ENCODE measurements at regions not wholly inside any gene's neighbourhood (a gene's known extent, or its start where the extent isn't known, plus 50 kb on each side); places are given as distances from the start of the nearest gene placed in this dataset.

DNA sequence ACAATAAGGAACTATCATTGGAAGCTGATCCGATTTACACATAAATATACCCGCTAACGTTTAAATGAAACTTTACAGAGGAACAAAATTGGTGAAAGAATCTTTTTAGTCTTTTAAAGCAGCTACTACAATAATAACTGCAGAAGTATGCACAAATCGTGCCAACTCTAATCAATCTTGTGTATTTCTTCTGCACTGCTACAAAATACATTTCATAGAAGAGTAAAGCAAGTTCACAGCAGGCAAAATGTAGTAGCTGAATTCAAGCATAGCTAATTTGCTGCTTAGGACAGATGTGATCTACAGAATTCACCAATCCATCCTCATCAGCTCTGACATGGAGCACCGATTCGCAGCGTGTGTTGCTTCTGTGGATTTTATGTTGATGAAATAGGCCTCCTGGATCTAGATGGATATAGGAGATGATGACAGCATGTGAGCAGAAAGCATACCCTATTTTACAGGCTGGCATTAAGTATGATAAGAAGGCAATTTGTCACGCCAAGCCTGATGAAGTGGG is 367.3 kb upstream of the FGF13 start:
- DNase-seq (ENCODE audit: low read depth in 1 of 2, low spot score in 1 of 2), result no peak
- Histone ChIP-seq H3K4me3 (replicated peaks; ENCODE audit: insufficient read depth, low read length) (no peak overlapping the region), H3K27ac (replicated peaks) (no peak overlapping the region), H3K27me3 (ENCODE audit: insufficient read depth, poor library complexity, severe bottlenecking) (no peaks in the 10 kb centered on the region)
- TF ChIP-seq GABPA (IDR thresholded peaks at IDR 0.05; ENCODE audit: low read depth) (no peak), SPI1 (IDR thresholded peaks at IDR 0.05; ENCODE audit: borderline replicate concordance, low read depth) (no peak), POLR2AphosphoS5 (IDR thresholded peaks at IDR 0.05; ENCODE audit: low read depth) (no peak)
- TF ChIP-seq, protein P1, sequence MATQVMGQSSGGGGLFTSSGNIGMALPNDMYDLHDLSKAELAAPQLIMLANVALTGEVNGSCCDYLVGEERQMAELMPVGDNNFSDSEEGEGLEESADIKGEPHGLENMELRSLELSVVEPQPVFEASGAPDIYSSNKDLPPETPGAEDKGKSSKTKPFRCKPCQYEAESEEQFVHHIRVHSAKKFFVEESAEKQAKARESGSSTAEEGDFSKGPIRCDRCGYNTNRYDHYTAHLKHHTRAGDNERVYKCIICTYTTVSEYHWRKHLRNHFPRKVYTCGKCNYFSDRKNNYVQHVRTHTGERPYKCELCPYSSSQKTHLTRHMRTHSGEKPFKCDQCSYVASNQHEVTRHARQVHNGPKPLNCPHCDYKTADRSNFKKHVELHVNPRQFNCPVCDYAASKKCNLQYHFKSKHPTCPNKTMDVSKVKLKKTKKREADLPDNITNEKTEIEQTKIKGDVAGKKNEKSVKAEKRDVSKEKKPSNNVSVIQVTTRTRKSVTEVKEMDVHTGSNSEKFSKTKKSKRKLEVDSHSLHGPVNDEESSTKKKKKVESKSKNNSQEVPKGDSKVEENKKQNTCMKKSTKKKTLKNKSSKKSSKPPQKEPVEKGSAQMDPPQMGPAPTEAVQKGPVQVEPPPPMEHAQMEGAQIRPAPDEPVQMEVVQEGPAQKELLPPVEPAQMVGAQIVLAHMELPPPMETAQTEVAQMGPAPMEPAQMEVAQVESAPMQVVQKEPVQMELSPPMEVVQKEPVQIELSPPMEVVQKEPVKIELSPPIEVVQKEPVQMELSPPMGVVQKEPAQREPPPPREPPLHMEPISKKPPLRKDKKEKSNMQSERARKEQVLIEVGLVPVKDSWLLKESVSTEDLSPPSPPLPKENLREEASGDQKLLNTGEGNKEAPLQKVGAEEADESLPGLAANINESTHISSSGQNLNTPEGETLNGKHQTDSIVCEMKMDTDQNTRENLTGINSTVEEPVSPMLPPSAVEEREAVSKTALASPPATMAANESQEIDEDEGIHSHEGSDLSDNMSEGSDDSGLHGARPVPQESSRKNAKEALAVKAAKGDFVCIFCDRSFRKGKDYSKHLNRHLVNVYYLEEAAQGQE (IDR thresholded peaks at IDR 0.05; ENCODE audit: insufficient replicate concordance, low read depth), result no peak
- TF ChIP-seq, protein P2, sequence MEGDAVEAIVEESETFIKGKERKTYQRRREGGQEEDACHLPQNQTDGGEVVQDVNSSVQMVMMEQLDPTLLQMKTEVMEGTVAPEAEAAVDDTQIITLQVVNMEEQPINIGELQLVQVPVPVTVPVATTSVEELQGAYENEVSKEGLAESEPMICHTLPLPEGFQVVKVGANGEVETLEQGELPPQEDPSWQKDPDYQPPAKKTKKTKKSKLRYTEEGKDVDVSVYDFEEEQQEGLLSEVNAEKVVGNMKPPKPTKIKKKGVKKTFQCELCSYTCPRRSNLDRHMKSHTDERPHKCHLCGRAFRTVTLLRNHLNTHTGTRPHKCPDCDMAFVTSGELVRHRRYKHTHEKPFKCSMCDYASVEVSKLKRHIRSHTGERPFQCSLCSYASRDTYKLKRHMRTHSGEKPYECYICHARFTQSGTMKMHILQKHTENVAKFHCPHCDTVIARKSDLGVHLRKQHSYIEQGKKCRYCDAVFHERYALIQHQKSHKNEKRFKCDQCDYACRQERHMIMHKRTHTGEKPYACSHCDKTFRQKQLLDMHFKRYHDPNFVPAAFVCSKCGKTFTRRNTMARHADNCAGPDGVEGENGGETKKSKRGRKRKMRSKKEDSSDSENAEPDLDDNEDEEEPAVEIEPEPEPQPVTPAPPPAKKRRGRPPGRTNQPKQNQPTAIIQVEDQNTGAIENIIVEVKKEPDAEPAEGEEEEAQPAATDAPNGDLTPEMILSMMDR (IDR thresholded peaks at IDR 0.05; ENCODE audit: insufficient read depth, low read length), result no peak

DNA sequence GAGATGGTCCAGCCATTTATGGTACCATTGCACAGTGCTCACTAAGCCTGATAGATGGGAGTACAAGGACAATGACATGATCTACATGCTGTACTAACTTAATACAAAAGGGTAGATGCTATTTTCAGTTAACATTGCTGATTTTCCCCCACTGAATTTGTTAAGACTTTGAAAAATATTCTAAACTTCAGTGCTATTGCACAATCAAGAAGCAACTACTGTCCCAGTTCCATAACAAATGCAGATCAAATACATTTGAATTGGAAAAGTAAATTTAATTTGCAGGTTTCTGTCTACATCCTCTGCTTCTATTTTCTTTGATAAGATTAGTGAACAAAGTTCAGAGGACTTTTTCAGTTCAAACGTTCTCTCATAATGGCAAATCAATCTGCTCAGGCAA is 366.8 kb upstream of the FGF13 start:
- Histone ChIP-seq H3K27ac (replicated peaks) (no peak overlapping the region), H3K27me3 (ENCODE audit: insufficient read depth, poor library complexity, severe bottlenecking) (no peaks in the 10 kb centered on the region), H3K4me3 (replicated peaks; ENCODE audit: insufficient read depth, low read length) (no peak overlapping the region)
- TF ChIP-seq SPI1 (IDR thresholded peaks at IDR 0.05; ENCODE audit: borderline replicate concordance, low read depth), result no peak
- TF ChIP-seq, protein P1 (IDR thresholded peaks at IDR 0.05; ENCODE audit: insufficient replicate concordance, low read depth), result no peak
- TF ChIP-seq, protein P2 (IDR thresholded peaks at IDR 0.05; ENCODE audit: insufficient read depth, low read length), result no peak
- TF ChIP-seq GABPA (IDR thresholded peaks at IDR 0.05; ENCODE audit: low read depth), result no peak
- no peak for TF ChIP-seq POLR2AphosphoS5 (IDR thresholded peaks at IDR 0.05; ENCODE audit: low read depth)
- no peak for DNase-seq (ENCODE audit: low read depth in 1 of 2, low spot score in 1 of 2)

DNA sequence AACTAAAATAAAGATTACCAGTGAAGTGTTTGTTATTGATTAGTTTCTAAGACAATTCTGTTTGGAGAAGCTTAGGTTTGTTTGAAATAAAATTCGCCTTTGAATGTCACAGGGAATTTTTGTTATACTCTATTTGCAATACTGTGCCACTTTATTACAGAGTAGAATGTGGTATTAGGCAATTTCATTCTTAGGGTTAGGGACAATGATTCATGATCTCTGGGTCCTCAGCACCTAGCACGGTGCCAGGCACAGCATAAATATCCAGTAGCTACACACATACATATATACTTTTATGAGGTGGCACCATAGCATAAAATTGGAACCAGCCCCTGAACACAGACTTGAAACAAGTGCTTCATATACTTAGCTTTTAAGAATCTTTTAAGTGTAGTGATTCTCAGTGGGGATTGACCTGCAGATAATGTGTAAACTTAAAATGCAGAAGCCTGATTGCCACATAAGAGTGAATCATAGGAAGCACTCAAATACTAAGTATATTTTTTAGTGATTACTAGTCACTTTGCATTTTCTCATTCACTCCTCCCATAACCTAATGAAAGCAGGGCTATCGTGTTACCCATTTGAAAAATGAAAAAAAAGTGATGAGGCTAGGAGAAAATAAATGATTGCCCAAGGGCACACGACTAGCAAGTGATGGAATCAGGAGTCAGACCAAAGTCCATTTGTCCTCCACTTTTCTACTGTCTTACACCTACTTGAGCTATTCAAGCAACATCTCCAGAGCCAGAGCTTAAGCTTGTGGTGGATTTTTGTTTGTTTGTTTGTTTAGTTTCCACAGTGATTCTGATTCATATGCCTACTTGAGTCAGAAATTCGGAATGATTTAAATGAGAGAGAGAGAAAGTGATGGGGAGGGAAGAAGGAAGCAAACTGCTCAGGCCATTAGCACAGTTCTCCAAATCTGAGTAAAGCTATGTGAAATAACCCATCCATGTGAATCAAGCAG is 366.0 kb upstream of the FGF13 start:
- H3K4me3 ChIP-seq (replicated peaks; ENCODE audit: insufficient read depth, low read length), result no peak overlapping the region
- TF ChIP-seq, protein P1 (IDR thresholded peaks at IDR 0.05; ENCODE audit: insufficient replicate concordance, low read depth), result no peak
- TF ChIP-seq POLR2AphosphoS5 (IDR thresholded peaks at IDR 0.05; ENCODE audit: low read depth) (no peak), SPI1 (IDR thresholded peaks at IDR 0.05; ENCODE audit: borderline replicate concordance, low read depth) (no peak), GABPA (IDR thresholded peaks at IDR 0.05; ENCODE audit: low read depth) (no peak)
- TF ChIP-seq, protein P2 (IDR thresholded peaks at IDR 0.05; ENCODE audit: insufficient read depth, low read length), result no peak
- H3K27ac ChIP-seq (replicated peaks), result no peak overlapping the region
- H3K27me3 ChIP-seq (ENCODE audit: insufficient read depth, poor library complexity, severe bottlenecking), result no peaks in the 10 kb centered on the region
- peak in 1 of 2 experiments; percentile 11 for DNase-seq (ENCODE audit: low read depth in 1 of 2, low spot score in 1 of 2)

Measured in HL-60 (cell line).